ENCODE measurements at regions not wholly inside any gene's neighbourhood (a gene's known extent, or its start where the extent isn't known, plus 50 kb on each side); places are given as distances from the start of the nearest gene placed in this dataset.

DNA sequence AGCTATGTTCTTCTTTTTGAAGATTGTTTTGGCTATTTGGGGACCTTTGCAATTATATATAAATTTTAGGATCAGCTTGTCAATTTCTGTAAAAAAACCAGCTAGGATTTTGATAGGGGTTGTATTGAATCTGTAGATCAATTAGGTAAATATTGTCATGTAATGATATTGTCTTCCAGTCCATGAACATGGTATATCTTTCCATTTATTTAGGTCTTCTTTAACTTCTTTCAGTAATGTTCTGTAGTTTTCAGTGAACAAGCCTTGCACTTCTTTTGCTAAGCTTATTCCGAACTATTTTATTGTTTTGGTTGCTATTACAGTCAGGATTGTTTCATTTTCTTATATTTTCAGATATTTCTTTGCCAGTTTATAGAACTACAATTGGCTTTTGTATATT is 175.8 kb upstream of the RARB start:
- no peak overlapping the region for H3K4me3 ChIP-seq (replicated peaks in 1 of 3; ENCODE audit: insufficient read depth in 1 of 3, low read depth in 1 of 3, low read length in 3 of 3)
- BruUV-seq (replicated peaks): no TSS peak
- no peaks in the 10 kb centered on the region for H3K27me3 ChIP-seq (ENCODE audit: control insufficient read depth in 2 of 2, insufficient read depth in 2 of 2, low read length in 2 of 2)
- CTCF ChIA-PET: no interaction called here
- intact Hi-C loops (cut with micrococcal nuclease): loop anchor here (1.0 kb wide), 1 partner anchor 45 kb away; no protein-coding TSS in a partner anchor
- no peaks in the 10 kb centered on the region for H3K4me1 ChIP-seq (ENCODE audit: control insufficient read depth, extremely low read depth, insufficient read depth, low read length)
- no peak overlapping the region for H3K27ac ChIP-seq (ENCODE audit: insufficient read depth, low read depth, low read length)
- no peak for TF ChIP-seq MYC (IDR thresholded peaks at IDR 0.05; ENCODE audit: low read depth, low read length)
- no peak for TF ChIP-seq POLR2A (IDR thresholded peaks at IDR 0.05; ENCODE audit: low read depth, low read length)
- TF ChIP-seq MAX (IDR thresholded peaks at IDR 0.05; ENCODE audit: insufficient read depth, insufficient read length): no peak
- TF ChIP-seq POLR2AphosphoS5 (IDR thresholded peaks at IDR 0.05; ENCODE audit: insufficient read depth, low read depth, low read length): no peak
- no peak for TF ChIP-seq FOS (IDR thresholded peaks at IDR 0.05; ENCODE audit: borderline replicate concordance, insufficient read depth, low read length)
- no peak for TF ChIP-seq JUN (IDR thresholded peaks at IDR 0.05; ENCODE audit: borderline replicate concordance, insufficient read depth, insufficient read length, low read depth)
- no peak for TF ChIP-seq GATA2 (IDR thresholded peaks at IDR 0.05; ENCODE audit: insufficient read depth, insufficient read length, low read depth, low read length)
- TF ChIP-seq CTCF (IDR thresholded peaks at IDR 0.05; ENCODE audit: extremely low read depth in 1 of 2, insufficient read depth in 1 of 2, low read depth in 1 of 2, low read length in 2 of 2): no peak
- no peak for TF ChIP-seq EZH2 (IDR thresholded peaks at IDR 0.05; ENCODE audit: borderline replicate concordance, low read depth, low read length, severe bottlenecking)
- dilution Hi-C loops (cut with MboI; ENCODE audit: extremely low pct_ligation_motif_present, low sequenced_read_pairs): no loop called here
- H3K36me3 ChIP-seq (ENCODE audit: control insufficient read depth in 2 of 2, extremely low read depth in 1 of 2, insufficient read depth in 2 of 2, low read length in 2 of 2): no peaks in the 10 kb centered on the region
- no peaks in the 10 kb centered on the region for H3K9me3 ChIP-seq (replicated peaks; ENCODE audit: control insufficient read depth, insufficient read depth, low read length)
- FAIRE-seq: no peak
- H4K20me1 ChIP-seq (replicated peaks; ENCODE audit: control insufficient read depth, extremely low read depth, insufficient read depth, low read length): no peaks in the 10 kb centered on the region
- no peak for DNase-seq (ENCODE audit: low read depth, low spot score)
- no peak overlapping the region for H3K4me2 ChIP-seq (ENCODE audit: insufficient read depth, low read length)
- H3K9ac ChIP-seq (replicated peaks; ENCODE audit: extremely low read depth, insufficient read depth, low read length): no peak overlapping the region
- H3K79me2 ChIP-seq (ENCODE audit: control insufficient read depth, insufficient read depth, low read length): no peaks in the 10 kb centered on the region
- H2AFZ ChIP-seq (ENCODE audit: low read depth, low read length): no peak overlapping the region
- no peaks in the 10 kb centered on the region for H3K9me1 ChIP-seq (replicated peaks; ENCODE audit: control insufficient read depth, extremely low read depth, insufficient read depth, low read length)
- POLR2A ChIA-PET: no interaction called here

Data from endothelial cell of umbilical vein (primary cell).